ENCODE measurements at regions not wholly inside any gene's neighbourhood (a gene's known extent, or its start where the extent isn't known, plus 50 kb on each side); places are given as distances from the start of the nearest gene placed in this dataset.

DNA sequence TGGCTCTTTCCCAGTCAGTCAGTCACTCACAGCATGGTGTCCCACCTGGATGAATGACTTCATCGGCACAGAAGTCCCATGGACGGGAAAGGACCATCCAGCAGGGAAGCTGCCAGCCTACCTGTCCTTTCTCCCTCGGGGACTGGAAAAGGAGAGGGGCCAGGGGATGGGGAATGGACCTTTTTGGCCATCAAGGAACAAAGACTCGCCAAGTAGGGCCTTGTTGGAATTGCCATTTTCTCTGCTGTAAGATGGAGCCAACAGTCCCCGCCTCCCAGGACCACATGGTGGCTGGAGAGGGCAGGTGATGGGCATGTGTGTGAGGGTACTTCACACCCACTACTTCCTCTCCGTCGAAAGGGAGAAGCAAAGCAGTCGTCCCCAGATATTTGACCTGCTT is 67.8 kb upstream of the LHX1 start:
- TF ChIP-seq, protein P1, sequence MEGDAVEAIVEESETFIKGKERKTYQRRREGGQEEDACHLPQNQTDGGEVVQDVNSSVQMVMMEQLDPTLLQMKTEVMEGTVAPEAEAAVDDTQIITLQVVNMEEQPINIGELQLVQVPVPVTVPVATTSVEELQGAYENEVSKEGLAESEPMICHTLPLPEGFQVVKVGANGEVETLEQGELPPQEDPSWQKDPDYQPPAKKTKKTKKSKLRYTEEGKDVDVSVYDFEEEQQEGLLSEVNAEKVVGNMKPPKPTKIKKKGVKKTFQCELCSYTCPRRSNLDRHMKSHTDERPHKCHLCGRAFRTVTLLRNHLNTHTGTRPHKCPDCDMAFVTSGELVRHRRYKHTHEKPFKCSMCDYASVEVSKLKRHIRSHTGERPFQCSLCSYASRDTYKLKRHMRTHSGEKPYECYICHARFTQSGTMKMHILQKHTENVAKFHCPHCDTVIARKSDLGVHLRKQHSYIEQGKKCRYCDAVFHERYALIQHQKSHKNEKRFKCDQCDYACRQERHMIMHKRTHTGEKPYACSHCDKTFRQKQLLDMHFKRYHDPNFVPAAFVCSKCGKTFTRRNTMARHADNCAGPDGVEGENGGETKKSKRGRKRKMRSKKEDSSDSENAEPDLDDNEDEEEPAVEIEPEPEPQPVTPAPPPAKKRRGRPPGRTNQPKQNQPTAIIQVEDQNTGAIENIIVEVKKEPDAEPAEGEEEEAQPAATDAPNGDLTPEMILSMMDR (IDR thresholded peaks at IDR 0.05; ENCODE audit: poor library complexity) = no peak
- TF ChIP-seq EZH2phosphoT487 (IDR thresholded peaks at IDR 0.05; ENCODE audit: low read depth, severe bottlenecking, unreplicated experiment) = no peak

Data from hepatocyte (in vitro differentiated cells).